GM21737 (cell line): ENCODE measurements at regions not wholly inside any gene's neighbourhood (a gene's known extent, or its start where the extent isn't known, plus 50 kb on each side); places are given as distances from the start of the nearest gene placed in this dataset.

Experiments
- ATAC-seq: cut with Tn5 transposase; IDR thresholded peaks from one replicate; pipeline ENCODE4 v1.9.1; 2021; ENCODE audit warnings: mild to moderate bottlenecking, moderate library complexity; ENCODE audit not compliant: unreplicated experiment

DNA sequence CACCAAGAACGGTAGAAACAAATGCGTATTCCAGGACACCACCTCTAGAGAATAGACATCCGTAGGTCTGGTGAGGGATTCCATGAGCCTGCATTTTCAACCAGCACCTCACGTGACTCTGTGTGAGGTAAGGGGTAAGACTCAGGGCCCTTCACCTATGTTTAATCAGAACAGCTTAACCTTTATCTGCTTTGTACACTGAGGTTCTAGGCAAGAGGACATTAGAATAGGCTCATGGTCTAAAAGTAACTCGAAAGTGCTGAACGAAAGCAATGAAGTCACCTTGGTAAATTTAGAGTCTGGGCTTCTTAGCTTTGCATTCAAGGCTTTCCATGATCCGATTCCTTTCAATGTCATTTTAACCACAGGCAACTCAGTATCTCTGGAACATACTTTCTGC is 270.5 kb upstream of the CADM1 start:
- ATAC-seq: no peak

DNA sequence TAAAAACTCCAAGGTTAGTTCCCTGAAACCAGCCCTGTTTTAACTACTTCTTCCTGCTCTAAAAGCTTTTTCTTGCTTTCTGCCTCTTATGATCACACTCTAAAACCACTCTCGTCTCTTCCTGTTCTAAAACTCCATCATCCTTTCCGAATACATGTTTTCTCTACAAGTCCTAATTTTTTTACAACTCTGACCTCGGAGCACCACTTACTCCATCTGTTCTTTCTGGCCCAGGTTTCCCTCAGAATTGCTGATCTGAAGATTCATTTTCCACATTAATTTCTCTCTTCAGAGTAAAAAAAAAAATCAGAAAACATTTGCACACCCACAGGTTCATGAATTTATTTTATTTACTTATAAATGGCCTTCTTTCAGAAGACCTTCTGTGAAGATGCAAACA is 265.7 kb upstream of the CADM1 start:
- ATAC-seq: no peak

DNA sequence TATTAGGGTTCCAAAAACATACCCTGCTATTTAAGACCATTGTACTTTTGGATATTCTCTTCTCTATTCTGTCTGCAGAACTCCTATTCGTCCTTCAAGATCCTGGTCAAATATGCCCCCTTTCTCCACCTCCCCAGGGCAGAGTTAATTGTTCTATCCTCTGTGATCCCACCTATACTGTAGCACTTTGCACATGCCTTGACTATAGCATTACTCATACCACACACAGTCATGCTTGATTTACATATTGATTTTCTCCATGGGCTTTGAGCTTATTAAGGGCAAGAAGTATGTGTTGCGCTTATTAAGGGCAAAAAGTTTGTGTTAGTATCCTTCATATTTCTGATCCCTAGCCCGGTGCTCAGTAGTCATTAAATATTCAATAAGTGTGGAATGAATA is 263.7 kb upstream of the CADM1 start:
- ATAC-seq: no peak

DNA sequence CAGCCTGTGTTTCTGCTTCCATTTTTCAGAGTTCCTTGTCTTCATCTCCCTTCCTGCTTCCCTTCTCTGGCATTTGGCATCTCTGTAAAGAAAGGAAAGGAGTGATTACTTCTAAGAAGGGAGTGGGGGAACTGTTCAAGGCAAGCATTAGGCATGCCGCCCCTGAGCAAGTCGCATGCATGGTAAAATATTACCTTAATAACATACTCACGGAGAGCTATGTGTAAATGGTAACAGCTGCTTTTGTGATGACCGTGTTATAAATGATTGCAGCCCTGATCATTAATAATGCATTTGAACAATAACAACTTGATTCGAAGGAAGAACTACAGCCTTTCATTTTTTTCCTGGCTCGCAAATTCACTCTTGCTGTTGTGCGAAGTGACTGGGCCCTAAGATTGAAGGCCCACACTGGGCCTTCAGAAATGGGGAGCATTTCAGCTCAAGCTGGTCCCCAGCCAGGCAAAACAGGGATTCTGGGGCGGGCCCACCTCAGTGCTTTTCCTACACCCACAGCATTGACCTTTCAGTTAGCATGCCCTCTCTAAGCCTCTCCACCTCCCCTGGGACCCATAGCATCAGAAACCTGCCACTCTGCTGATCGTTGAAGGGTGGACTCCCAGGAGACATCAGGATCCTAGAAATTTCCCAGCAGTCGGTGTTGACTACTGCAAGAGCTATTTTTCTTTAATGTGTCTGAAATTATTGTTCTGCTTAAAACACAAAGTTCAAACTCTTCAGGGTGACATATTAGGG is 263.0 kb upstream of the CADM1 start:
- ATAC-seq: no peak

DNA sequence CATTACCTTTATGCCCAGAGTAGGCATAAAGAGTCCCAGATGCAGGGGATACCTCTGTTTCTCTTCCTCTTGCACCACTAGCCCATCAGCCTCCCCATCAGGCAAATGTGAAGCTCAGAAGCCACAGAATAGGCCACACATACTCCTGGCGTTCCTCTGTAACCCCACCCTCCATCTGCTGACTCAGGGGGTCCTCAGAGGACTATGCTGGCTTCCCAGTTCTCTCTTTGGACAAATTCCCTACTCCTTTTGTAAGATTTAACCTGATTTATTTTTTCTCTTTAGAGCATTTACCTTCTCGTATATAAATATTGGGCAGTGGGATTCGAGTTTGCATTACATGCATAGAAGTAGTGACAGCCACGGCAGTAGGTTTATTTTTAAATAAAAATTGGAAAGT is 262.3 kb upstream of the CADM1 start:
- ATAC-seq: no peak

DNA sequence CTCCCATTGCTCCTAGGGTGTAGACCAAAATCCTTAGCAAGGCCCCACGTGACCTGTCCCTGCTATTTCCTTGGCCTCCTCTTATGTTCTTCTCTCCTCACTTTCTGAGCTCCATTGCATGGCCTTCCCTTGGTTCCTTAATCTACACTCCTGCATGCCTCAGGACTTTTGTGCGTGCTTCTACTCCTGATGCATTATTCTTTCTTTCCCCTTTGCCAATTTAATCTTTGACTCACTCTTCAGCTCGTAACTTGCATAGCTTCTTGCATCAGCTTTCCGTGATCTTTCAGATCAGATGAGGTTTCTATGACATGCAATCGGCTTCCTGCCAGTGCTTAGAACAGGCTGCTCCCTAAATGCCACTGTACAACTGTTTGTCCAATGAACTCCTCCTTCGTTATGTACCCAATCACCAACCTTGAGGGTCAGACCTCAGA is 261.6 kb upstream of the CADM1 start:
- no peak for ATAC-seq

DNA sequence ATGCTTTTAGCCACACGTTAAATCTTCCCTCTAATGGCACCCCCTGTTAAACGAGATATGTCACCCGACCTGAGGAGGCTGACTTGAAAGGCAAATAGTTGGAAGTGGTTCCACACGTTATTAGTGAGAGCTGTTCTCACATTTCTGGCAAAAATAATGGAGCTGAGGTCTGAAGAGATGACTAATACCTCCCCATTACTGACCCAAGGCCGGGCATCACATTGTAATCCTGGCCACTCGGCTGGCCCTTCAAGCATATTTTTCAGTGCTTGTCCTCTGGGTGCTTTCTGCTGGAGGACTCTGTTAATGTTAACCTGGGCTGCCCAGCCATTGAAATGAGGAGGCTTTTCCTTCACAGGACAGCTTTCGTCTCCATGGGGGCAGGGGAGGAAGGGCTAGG is 260.0 kb upstream of the CADM1 start:
- ATAC-seq: no peak

DNA sequence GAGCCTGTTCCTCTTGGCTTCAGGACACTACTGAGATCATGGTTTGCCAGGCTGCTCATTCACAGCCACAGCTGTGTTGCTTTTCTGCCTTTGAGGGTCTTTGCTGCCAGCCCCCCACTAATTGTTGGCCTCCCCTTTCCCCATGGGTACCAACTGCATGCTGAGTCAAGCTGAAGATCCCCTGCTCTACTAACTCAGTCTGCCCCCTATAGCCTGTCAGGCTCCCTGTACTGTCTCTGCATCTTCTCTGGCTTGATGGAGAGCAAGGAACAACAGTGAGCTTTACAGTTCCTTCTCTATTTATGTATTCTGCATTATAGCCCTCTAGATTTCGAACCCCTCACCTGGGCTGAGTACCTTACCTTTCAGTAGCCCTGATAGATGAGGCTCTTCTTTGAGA is 257.6 kb upstream of the CADM1 start:
- no peak for ATAC-seq

DNA sequence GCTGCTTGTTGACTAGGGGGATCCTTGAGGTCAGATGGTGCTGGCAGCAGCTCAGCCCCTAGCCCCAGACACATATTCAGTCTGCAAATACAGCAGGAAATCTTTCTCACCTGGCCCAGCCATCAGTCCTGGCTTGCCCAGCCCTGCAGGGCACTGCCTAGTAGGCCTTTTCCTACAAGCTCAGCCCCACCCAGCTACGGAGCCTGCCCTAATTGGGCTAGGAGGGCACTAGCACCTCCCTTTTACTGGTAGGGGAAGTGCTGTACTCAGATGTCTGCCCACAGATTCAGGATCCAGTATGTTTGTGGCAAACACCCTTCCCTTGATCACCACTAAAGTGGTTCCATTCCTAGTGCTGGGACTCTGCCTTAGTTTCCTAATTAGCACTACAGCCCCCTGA is 257.1 kb upstream of the CADM1 start:
- ATAC-seq: no peak

DNA sequence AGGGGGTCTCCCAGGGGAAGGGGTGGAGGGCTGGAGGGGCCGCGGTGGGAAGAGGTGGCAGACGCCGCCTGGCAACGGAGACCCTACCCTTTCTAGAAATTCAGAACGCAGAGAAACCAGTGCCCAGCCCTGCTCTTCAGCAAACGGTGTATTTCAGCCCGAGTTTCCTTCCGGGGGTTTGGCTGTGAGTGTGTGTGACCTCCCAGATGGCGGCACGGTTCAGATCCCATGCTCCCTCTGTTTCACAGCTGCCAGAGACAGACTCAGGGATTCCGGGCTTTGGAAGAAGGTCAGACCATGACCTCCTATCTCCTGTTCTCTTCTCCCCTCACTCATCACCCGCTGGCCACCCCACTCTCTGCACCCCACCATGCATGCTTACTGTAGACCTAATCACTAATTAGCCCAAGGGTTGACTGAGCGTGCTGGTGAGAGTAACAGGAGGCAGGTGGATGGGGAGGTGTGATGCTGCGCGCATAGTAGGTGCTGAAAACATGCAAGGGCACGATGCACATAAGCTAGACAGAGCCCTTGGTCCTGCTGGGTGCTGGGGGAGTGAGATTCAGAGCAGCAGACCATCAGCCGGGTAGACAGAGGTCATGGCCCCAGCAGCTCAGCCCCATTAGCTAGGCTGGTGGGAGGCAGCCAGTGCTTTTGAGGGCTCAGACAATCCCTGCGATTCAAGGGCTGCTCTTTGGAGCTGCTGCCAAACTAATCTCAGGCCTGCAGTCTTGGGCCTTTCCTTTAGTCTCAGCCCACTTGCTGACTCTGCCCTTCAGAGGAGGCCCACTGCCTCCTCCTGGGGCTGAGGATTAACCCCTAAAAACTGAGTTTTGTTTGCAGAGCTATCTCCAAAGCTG is 256.5 kb upstream of the CADM1 start:
- ATAC-seq: no peak

DNA sequence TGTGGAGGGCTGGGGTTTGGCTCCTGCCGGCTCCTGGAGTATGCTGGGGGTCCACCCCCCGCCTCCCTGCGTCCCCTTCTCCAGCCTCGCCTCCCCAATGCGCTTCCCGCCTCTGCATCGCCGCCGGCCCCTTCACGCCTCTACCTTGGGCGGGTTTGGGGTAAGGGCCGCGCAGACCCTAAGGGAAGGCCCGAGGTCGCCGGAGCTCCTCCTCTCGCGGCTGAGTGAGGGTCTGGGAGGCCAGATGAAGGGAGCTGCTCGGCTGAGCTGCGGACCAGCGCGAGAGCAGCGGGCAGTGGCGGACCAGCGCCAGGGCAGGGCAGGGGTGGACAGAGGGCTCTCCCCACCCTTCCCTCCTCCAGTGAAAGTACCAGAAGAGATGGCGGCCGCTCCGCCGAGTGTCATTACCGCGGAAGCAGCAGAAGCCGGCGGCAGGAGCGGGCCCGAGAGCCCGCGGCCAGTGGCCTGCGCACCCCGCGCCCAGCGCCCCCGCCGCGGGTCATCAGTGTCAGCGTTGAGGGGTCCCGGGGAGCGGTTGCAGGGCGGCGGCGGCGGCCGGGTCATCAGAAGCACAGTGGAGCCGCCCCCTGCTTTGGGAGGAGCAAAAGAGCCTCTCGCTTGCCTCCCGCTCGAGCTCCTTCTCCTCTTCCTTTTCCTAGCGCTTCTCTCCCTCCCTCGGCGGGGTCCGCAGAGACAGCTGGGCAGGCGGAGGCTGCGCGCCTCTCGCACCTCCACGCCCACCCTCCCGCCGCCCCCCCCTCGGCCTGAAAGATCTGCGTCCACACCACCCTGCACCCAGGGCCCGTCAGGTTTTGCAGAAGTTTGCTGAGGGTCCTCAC is 255.6 kb upstream of the CADM1 start:
- no peak for ATAC-seq

DNA sequence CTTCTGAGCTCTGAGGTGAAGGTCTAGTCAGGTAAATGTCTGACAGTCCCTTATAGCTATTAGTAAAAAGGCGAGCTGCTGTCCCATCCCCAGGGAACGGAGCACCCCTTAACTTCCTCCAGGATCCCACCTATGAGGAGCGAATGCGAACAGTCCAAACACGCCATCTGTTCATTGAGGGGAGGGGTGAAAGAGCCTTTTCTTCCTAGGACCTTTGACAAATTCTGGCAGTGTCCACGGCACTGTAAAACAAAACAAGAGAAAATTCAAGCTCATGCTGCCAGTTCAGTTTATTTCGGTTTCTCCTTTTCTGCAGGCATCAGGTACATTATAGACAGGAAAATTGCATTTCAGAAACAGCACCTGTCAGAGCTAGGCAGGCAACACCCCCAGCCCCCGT is 253.8 kb upstream of the CADM1 start:
- ATAC-seq: no peak

DNA sequence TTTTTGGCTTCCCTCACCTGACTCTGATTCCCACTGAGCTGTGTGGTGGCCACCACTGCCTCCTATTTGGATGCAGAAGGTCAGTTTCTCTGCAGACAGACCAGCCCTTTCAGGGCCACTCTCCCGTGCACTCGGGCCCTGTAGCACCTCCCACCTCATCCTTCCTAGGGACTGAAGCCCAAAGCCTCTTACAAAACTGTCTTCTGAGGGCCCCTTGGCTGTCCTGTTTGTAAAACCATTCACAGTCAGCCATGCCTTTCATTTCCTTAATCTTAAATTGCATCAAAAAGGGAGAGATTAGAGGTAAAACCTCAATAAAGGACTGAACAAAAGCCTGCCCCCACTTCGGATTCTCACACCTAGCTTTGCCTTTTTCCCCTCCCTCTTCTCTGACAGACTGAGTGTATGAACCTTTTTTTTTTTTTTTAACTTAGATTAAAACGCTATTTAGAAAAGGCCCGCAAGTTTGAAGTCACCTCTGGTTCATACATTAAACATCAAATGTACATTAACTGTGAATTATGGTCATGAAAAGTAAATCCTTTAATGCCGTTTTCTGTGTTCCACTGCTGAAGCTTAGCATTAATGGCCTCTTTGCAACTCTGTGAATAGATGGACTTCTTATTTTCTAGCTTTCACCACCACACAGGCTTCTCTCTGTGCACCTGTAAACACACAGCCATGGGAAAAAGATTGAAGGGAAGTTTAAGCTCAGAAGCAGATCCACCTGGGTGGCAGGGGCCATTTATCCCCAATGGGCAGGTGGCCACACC is 247.2 kb upstream of the CADM1 start:
- ATAC-seq: no peak

DNA sequence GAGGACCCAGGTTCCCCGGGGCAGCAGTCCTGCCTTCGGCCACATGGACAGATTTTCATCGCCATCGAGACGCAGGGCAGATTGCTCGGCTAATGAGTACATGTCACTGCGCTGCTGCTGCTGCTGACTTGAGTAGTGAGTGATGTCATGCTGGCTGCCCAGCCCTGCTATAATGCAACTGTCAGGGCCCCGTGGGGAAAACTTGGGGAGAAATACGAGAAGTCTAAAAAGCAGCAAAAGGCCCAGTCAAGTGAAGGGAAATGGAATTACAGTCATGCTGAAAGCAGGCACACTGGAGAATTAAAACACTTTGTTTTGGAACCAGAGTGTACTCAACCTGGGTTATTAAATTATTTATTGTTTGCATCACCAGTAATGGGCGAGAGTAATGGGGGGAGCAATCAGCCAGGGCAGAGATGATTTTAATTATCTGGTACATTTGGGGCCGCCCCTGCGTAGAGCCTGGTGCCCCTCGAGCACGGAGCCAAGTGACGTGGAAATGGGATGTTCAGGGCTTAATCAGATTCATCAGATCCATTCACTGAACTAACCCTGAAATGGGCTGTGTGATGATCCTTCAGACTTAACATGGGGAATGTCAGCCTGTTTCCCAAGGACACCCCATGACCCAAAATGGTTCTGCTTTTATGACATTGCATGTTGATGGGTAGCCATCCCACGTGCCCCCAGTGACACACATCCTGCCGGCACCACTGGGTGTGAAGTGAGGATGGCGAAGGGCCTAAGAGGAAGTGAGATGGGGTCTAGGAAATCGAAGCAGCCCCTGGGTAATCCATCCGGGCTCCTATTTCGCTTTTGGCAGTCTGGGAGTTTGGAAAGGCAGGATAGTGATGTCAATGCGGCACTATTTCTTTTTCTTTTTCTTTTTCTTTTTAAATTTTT is 241.6 kb upstream of the CADM1 start:
- ATAC-seq: no peak

DNA sequence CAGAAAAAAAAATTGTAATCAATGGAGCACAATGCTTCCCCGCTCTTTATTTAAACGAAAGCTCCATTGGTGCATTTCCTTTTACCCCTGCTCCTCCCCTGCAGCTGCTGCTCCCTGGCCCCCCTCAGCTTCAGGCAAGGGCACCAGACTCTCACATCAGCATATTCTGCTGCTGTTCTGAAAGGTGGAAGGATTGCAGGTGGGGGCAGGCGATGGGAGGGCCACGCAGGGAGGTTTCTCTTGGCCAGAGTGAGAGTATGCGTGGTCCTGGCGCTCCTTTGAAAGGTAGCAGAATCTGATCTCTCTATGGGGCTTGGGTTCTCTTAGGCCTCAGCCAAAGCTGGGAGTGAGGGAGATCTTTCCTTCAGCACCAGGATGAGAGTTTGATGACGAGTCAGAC is 240.9 kb upstream of the CADM1 start:
- ATAC-seq: no peak

DNA sequence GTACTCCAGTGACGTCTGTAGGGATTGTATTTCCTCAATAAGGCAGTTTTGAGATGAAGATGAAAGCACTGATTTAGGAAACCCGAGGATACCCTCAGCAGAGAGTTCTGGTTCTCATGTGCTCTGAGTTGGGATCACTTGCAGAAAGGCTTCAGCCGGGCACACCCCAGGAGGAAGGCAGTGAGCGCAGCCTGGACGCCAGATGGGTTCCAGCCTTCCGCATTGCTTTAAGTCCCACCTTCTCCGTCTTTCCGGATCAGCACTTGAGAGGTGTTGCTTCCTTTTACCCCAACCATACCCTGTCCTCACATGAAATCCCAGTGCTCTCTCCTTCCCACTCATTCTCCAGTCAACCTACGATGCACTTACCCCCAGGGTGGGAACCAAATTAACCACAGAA is 239.5 kb upstream of the CADM1 start:
- no peak for ATAC-seq

DNA sequence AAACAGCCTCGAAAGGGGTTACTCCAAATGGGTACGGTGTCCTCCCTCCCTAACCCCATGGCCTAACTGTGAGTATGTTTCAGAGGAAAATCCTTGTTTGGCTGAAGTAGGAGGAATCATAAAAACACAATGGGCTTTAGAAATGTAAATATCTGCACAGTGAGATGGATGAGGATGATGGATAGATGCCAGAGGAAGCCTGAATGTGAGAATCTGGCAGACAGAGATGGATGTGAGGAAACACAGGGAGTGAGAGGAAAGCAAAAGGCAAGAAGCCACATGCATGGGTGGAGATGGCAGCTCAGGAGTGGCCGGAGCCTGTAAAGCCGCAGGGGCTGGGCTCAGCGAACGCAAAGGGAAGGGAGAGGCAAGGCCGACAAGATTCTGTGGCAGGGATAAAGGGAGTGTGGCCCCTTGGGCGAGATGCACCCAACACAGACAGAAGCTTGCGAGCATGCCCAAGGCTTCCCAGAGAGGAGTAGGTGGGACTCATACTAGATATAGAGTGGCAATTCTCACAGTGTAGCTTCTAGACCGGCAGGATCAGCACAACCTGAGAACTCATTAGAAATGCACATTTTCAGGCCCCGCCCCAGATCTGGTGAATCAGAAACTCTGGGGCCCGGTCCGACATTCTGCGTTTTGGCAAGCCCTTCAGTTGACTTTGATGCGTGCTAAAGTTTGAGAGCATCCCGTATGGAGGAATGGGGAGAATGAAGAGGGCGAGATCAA is 237.3 kb upstream of the CADM1 start:
- no peak for ATAC-seq

DNA sequence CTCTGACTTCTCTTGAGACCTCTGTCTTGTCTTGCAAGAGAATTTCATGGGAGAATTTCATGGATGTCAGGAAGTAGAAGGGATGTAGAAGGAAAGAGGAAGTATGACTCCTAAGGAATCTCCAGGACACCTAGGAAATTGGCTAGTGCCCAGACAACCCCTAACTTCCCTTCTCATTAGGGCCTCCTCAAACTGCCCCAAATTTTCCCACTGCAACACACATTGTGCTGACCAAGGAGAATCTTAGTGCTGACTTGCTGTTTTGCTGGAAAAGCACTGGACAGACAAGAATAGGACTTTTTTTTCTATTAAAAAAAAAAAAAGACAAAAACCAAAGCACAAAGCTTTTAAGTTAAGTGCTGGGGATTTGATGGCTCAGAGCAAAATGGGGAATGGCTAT is 236.1 kb upstream of the CADM1 start:
- no peak for ATAC-seq

DNA sequence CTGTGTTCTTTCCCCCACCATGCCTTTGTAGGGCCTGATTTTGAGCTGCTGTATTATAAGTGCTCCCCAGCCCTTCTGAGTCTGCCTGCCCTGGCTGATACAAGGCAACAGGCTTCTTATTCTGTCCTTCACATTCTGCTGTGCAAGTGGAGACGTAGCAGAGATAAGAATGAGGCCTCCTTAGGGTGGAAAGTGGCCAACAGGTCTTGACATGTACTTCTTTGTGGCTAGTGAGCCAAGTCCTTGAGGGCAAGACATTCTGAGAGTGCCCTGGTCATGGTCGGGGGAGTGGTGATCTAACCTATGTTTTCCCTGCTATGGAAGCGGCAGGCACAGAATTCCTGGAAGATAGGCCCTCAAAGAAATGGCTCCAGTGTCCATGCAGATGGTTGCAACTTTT is 235.7 kb upstream of the CADM1 start:
- no peak for ATAC-seq
